Activated CD4-positive, alpha-beta T cell treated with anti-CD3 and anti-CD28 coated beads, Interleukin-2, amount 10 ng/mL, durations not matched to agents 24 days and 14 days (primary cell): ENCODE measurements at regions not wholly inside any gene's neighbourhood (a gene's known extent, or its start where the extent isn't known, plus 50 kb on each side); places are given as distances from the start of the nearest gene placed in this dataset.

Experiments used
- DNase-seq: peaks from one replicate; pipeline ENCODE4 v3.0.0; 2022
- H3K27ac Mint-ChIP-seq: one replicate; pipeline ENCODE4 v1.8.0; 2022; ENCODE audit warnings: mild to moderate bottlenecking, mixed read lengths
- H3K27me3 Mint-ChIP-seq: one replicate; pipeline ENCODE4 v1.8.0; 2022; ENCODE audit warnings: mixed read lengths
- H3K36me3 Mint-ChIP-seq: one replicate; pipeline ENCODE4 v1.8.0; 2022; ENCODE audit warnings: low read depth, mild to moderate bottlenecking, mixed read lengths
- H3K4me1 Mint-ChIP-seq: one replicate; pipeline ENCODE4 v1.8.0; 2021; ENCODE audit warnings: mixed read lengths
- H3K4me3 Mint-ChIP-seq: one replicate; pipeline ENCODE4 v1.8.0; 2022; ENCODE audit warnings: mild to moderate bottlenecking, moderate library complexity, mixed read lengths
- H3K9me3 Mint-ChIP-seq: one replicate; pipeline ENCODE4 v1.8.0; 2021; ENCODE audit warnings: mixed read lengths
- intact Hi-C: fragments of 100-400 bp; cut with micrococcal nuclease; formaldehyde crosslinking; loops from one replicate; pipeline ENCODE4 v1.15.1; 2023

DNA sequence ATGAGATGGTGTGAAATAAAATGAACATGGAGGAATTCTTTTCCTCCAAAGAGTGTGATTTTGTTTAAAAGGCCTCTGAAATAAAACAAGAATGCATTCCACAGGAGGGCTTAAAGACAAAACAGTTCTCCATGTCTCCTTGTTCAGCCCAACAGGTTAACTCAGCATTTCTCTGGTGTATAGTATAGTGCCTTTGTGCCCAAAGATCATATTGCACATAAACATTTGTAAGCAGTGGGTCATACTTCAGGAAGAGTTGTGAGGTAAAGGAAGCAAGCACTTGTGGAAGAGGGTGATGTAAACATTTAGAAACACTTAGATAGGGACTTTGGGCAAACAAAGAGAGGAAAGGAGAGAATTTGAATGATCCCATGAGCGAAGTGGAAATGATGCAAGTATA lies 433.9 kb downstream of the SIPA1L2 start:
- Mint-ChIP-seq H3K27ac (no peak overlapping the region), H3K4me3 (no peak overlapping the region), H3K9me3 (peaks cover 5% of the 10 kb centered on the region), H3K36me3 (no peaks in the 10 kb centered on the region), H3K27me3 (no peaks in the 10 kb centered on the region), H3K4me1 (no peaks in the 10 kb centered on the region)
- intact Hi-C loops, result no loop called here
- no peak for DNase-seq

DNA sequence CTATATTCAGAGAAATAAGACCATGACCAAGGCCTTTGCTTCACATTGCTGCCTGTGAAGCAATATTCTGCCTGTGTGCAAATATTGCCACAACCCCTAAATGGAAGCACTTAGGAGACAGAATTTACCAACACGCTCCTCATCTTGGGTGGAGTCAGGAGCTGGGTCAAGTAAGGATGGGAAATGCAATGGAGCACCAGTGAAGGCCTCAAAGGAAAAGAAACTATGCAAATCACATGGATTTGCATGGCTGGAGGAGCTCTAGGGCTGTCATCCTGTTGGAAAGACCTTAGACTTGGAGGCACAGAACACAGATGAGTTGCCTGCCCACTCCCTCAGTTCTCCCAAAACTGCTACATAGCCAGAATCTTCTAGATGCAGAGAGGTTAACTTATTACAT lies 435.5 kb downstream of the SIPA1L2 start:
- peaks cover 4% of the 10 kb centered on the region for H3K9me3 Mint-ChIP-seq

DNA sequence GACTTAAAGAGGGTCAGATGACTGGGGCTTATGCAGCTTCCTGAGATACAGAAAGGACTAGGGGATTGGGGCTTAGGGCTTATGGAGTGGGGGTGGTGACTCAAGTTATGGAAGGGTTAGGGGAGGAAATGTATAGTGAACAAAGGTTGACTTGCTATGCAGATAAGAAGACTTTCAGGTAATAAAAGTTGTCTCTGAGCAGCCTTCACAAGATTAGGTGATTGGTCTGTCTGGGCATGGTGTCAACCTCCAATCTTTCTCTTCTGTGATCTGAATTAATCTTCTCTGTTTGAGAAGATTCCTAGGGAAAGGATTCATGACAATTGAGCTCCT lies 436.5 kb downstream of the SIPA1L2 start:
- intact Hi-C loops, result no loop called here
- DNase-seq, result no peak
- H3K27me3 Mint-ChIP-seq, result peaks cover 2% of the 10 kb centered on the region
- H3K4me1 Mint-ChIP-seq, result no peaks in the 10 kb centered on the region
- H3K36me3 Mint-ChIP-seq, result no peaks in the 10 kb centered on the region
- H3K4me3 Mint-ChIP-seq, result no peak overlapping the region
- H3K9me3 Mint-ChIP-seq, result peaks cover 4% of the 10 kb centered on the region
- no peak overlapping the region for H3K27ac Mint-ChIP-seq

More for the DNA sequence above, 435.5 kb downstream of the SIPA1L2 start:
- H3K4me1 Mint-ChIP-seq, result no peaks in the 10 kb centered on the region
- no peak overlapping the region for H3K27ac Mint-ChIP-seq
- no peak overlapping the region for H3K4me3 Mint-ChIP-seq
- intact Hi-C loops, result no loop called here
- no peak for DNase-seq
- no peaks in the 10 kb centered on the region for H3K36me3 Mint-ChIP-seq
- H3K27me3 Mint-ChIP-seq, result no peaks in the 10 kb centered on the region

DNA sequence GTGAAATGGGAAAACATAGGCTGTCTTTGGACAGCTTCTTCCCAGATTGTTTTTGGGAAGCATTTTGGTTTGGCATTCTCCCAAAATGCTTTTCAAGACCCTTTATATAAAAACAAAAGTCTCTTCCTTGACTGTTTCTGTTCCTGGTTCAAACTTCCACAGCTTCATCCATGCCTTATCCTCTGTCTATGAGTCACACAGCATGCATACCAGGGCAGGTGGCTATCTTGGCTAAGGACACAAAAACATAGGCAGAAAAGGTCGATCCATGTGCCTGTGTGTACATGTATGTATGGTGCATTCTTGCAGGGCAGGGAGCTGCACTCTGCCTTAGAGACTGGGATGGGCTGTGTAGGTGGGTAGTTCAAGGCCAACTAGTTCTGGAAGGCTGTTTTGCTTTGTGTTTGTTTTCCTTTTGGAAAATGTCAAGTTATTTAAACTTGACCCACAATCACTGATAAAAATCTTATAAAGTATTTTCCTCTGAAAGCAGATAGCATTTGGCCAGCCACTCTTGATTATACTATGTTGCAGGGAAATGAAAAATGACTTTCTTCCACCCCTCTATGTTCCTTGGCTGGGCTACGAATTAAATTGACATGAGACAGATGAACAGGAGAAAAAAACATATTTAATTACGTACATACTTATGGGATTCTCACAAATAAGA lies 437.0 kb downstream of the SIPA1L2 start:
- Mint-ChIP-seq H3K27me3 (peaks cover 2% of the 10 kb centered on the region), H3K4me1 (no peaks in the 10 kb centered on the region), H3K27ac (no peak overlapping the region), H3K9me3 (peaks cover 4% of the 10 kb centered on the region), H3K4me3 (no peak overlapping the region), H3K36me3 (no peaks in the 10 kb centered on the region)
- intact Hi-C loops, result no loop called here
- DNase-seq, result no peak

DNA sequence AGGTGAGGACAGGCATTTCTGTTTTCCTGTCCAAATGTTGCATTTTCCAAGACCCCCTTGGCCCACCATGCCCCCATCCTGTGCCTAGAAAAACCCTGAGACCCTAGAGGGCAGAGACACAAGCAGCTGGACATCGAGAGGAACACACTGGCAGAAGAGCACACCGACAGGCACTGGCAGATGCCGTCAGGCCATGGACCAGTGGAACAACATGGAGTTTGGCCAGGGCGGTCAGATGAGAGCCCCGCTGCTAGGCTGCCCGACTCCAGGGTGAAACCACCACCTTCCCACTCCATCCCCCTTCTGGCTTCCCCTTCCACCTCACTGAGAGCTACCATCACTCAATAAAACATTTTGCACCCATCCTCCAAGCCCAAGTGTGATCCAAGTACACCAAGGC lies 438.4 kb downstream of the SIPA1L2 start:
- no peak overlapping the region for H3K4me3 Mint-ChIP-seq
- no peaks in the 10 kb centered on the region for H3K4me1 Mint-ChIP-seq
- no peaks in the 10 kb centered on the region for H3K9me3 Mint-ChIP-seq
- no peak for DNase-seq
- H3K36me3 Mint-ChIP-seq, result no peaks in the 10 kb centered on the region
- H3K27me3 Mint-ChIP-seq, result peaks cover 2% of the 10 kb centered on the region
- no peak overlapping the region for H3K27ac Mint-ChIP-seq
- intact Hi-C loops, result no loop called here

DNA sequence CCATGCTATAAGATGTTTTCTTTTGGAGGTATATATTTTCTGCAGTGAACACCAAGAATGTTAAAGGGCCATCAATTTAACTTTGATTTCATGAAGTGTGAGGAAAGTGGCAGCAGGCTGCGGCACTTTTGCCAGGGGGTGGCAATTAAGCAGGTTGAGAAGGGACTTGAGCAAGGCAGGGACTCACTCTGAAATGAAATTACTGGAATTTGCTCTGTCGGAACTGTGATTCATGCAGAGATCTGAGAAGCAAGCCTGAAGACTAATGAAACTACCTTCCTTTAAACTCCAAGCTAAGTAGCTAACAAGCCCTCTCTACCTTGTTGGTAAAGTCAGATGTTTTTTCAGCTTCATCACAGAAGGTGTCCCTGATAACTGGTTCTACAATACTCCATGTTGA lies 441.6 kb downstream of the SIPA1L2 start:
- no peak overlapping the region for H3K27ac Mint-ChIP-seq

DNA sequence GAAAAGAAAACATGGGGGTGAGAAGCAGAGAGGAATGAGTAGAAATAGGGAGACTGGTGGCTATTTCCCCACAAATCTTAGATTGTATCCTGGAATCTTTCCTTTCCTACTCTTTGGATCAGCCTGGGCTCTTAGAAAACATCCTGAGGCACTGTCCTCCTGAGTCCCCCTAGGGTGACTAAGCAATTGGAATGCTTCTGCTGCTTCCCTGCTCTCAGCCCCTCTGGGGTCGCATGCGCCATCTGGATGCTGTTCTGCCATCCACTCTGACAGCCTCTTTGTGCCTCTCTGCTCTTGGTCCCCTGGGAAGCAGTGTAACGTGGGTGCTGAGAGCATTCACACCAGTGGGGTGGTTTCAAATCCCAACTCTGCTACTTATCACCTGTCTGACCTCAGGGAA lies 443.0 kb downstream of the SIPA1L2 start:
- Mint-ChIP-seq H3K9me3 (no peaks in the 10 kb centered on the region), H3K4me3 (no peak overlapping the region), H3K36me3 (no peaks in the 10 kb centered on the region), H3K27me3 (peaks cover 2% of the 10 kb centered on the region), H3K4me1 (no peaks in the 10 kb centered on the region), H3K27ac (no peak overlapping the region)
- intact Hi-C loops, result no loop called here
- no peak for DNase-seq

More for the DNA sequence above, 441.6 kb downstream of the SIPA1L2 start:
- Mint-ChIP-seq H3K4me3 (no peak overlapping the region), H3K4me1 (no peaks in the 10 kb centered on the region), H3K36me3 (no peaks in the 10 kb centered on the region), H3K9me3 (no peaks in the 10 kb centered on the region), H3K27me3 (peaks cover 2% of the 10 kb centered on the region)
- intact Hi-C loops, result no loop called here
- no peak for DNase-seq

DNA sequence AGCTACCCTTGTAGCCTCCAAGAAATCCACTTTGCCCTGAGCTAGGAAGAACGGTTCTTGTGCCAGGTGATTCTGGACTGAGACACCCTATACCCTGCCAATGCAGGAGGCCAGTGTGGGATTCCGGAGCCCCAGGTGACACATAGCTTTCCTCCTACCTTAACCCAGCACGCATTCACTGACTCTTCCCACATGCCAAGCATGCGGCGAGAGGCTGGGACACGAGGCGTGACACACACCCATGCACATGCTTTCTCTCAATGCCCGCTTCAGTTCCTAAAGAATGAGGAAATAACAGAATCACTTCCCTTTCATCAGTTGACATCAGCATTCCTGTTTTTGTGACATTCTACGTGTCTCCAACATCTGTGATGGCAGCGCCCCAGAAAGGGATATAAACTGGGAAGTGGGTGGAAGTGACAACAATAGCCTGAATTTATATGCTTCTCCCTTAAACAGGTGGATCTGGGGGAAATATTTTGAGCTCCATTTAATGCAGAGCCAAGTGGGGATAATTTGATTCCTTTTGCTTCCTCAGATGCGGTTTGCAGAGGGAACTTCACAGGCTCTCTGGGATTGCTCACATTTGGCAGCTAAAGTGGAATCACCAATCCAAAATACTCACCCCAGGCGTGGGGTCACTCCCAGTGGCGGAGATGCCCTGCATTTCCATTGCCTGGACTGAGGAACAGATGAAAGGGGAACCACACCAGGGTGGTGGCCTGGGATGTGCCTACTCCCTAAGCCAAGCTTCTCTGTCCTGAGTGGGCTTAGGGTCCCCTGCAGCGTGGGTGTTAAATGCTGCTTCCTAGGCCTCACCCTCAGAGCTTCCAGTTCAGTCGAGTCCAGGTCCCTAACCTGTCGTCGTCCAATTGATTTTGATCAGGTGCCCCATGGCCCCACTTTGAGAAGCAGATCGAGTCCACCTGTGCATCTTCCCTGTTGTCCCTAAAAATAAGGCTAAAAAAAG lies 445.1 kb downstream of the SIPA1L2 start:
- no peaks in the 10 kb centered on the region for H3K4me1 Mint-ChIP-seq
- H3K27me3 Mint-ChIP-seq, result peaks cover 4% of the 10 kb centered on the region
- H3K4me3 Mint-ChIP-seq, result no peak overlapping the region
- intact Hi-C loops, result no loop called here
- no peak for DNase-seq
- H3K9me3 Mint-ChIP-seq, result no peaks in the 10 kb centered on the region
- H3K27ac Mint-ChIP-seq, result no peak overlapping the region
- H3K36me3 Mint-ChIP-seq, result no peaks in the 10 kb centered on the region

DNA sequence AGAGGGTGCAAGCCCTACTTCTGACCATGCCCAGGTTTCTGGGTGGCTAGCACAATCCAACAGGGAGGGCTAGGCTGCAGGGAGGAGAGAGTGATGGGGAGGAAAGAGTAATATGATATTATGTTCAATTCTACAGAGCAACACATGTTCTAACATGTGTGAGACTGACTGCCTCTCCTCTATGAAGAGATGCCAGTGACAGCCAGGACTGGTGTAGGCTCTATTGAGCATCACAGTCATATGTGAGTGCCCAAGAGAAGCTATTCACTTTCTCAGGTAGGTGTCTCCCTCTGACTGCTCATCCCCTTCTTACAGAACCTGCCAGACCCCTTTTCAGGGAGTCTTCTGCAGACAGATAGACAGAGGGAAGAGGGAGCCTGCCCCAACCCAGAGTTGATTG lies 446.1 kb downstream of the SIPA1L2 start:
- intact Hi-C loops, result no loop called here
- H3K9me3 Mint-ChIP-seq, result no peaks in the 10 kb centered on the region
- H3K4me3 Mint-ChIP-seq, result no peak overlapping the region
- H3K27ac Mint-ChIP-seq, result no peak overlapping the region
- no peak for DNase-seq
- no peaks in the 10 kb centered on the region for H3K4me1 Mint-ChIP-seq
- H3K36me3 Mint-ChIP-seq, result no peaks in the 10 kb centered on the region
- peaks cover 2% of the 10 kb centered on the region for H3K27me3 Mint-ChIP-seq

DNA sequence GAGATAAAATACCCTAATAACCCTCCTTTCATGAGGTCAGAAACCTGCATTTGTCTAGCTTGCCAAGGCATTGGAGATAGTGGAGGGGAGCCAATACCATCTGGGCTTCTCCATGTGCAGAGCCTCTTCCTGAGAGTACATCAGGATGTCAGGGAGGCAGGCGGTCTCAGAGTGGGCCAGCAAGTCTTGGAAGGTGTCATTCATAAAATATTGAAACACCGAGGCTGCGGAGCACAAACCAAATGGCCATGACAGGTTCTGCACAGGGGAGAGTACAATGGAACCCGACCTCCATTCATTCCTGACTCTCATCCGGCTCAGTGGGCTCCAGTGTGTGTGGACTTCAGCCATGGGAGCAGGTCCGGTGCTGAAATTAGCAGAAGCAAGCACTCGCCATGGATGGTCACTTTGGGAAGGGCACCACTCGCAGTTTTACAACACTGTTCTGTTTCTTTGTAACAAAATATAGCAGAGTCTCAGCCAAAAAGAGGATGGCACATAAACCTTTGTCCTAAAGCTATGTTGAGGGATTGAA lies 446.6 kb downstream of the SIPA1L2 start:
- Mint-ChIP-seq H3K36me3 (no peaks in the 10 kb centered on the region), H3K9me3 (no peaks in the 10 kb centered on the region), H3K27ac (no peak overlapping the region), H3K4me3 (no peak overlapping the region), H3K27me3 (peaks cover 2% of the 10 kb centered on the region), H3K4me1 (no peaks in the 10 kb centered on the region)
- intact Hi-C loops, result no loop called here
- DNase-seq, result no peak

DNA sequence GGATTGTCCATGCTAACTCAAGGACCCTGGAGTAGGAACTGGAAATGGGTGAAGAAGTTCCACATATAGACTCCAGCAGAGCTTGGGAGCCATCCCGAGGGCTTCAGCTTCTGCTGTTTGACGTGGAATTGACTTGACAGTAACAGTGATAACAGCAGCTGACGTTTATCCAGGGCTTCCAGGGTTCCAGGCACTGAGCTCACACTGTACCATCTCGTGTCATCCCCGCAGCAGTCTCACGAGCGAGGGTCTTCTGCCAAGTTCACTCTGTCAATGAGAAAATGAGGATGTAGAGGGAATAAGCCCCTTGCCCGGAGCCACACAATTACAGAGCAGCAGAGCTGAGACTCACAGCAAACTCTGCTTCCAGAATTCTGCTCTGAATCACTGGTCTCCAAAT lies 447.7 kb downstream of the SIPA1L2 start:
- Mint-ChIP-seq H3K9me3 (no peaks in the 10 kb centered on the region), H3K4me3 (no peak overlapping the region), H3K36me3 (no peaks in the 10 kb centered on the region), H3K4me1 (no peaks in the 10 kb centered on the region), H3K27me3 (peaks cover 2% of the 10 kb centered on the region), H3K27ac (no peak overlapping the region)
- no peak for DNase-seq
- intact Hi-C loops, result no loop called here

DNA sequence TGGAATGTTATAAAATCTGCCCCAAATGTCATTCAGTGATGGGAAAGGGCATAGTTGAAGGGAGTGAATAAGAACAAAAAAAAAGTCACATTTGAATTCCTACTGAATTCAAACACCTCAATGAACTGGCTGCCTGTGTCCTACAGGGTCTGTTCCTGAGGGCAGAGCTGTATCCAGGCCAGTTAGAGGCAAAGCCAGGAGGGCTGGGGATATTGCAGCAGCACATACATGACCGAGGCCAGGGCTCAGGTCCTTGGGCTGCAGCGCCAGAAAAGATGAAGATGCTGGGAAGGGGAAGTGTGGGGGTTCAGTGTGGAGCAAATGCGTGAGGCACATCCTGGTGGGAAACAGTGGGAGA lies 449.2 kb downstream of the SIPA1L2 start:
- Mint-ChIP-seq H3K27me3 (peaks cover 2% of the 10 kb centered on the region), H3K36me3 (no peaks in the 10 kb centered on the region), H3K9me3 (no peaks in the 10 kb centered on the region), H3K4me1 (no peaks in the 10 kb centered on the region), H3K27ac (no peak overlapping the region), H3K4me3 (no peak overlapping the region)
- DNase-seq, result no peak
- intact Hi-C loops, result no loop called here

DNA sequence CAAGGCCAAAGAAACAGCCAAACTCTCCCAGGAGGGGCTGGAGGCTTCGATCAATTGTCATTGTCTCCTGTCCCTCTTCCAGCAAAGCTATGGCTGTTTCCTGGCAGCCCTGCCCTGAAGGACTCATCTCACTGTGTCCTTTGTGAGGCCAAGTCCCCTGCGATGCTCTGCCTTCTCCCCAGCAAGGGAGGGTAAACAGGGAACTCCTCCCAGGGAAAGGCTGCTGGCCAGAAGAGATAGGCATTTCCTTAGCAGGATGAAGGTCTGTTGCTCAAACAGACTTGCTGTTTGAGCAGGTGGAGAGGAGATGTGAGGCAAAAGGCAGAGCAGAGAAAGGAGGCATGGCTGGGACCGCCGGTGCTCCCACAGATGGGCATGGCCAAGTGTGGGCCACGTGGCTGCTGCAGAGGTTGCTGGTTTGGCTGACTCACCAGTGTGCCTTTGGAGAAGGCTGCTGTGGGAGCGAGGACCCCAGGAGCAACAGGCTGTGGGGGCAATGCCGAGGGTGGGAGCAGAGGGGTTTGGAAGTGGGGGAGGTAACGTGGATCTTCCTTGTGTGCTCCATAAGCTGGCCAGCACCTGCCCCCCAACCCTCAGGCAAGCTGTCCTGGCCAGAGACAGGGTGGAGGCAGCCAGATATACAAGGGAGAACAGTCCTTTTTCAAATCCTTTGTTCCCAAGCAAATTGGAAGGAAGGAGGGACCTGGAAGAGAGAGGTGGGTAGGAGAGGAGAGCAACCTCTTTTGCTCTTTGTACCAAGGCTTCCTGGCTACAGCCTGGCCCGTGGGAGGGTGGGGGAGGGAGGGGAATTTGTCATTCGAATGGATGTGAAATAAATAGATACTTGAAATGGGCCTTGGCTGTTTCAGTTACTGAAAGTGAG lies 449.8 kb downstream of the SIPA1L2 start:
- DNase-seq, result no peak
- Mint-ChIP-seq H3K27me3 (peaks cover 2% of the 10 kb centered on the region), H3K4me3 (no peak overlapping the region), H3K4me1 (no peaks in the 10 kb centered on the region), H3K36me3 (no peaks in the 10 kb centered on the region), H3K9me3 (no peaks in the 10 kb centered on the region), H3K27ac (no peak overlapping the region)
- intact Hi-C loops, result no loop called here

DNA sequence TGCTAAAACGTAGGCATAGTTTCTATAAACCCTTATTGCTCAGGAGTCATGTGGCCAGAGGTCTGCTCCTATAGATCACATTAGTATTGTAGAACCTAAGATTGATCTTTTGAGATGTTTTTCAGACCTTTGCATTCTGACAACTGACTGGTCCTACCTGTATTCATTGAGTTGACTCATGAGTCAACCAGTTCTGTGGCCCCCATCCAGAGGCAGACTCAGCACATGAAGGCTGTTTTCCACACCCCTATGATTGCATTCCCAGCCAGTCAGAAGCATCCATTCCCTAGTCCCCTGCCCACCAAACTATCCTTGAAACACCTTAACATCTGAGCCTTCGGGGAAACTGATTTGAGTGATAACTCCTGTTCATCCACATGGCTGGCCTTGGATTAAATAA lies 451.7 kb downstream of the SIPA1L2 start:
- no peak overlapping the region for H3K27ac Mint-ChIP-seq
- no peaks in the 10 kb centered on the region for H3K36me3 Mint-ChIP-seq
- no peak overlapping the region for H3K4me3 Mint-ChIP-seq
- peaks cover 2% of the 10 kb centered on the region for H3K27me3 Mint-ChIP-seq
- no peaks in the 10 kb centered on the region for H3K9me3 Mint-ChIP-seq
- intact Hi-C loops, result no loop called here
- DNase-seq, result no peak
- H3K4me1 Mint-ChIP-seq, result no peaks in the 10 kb centered on the region
